ENCODE measurements at regions not wholly inside any gene's neighbourhood (a gene's known extent, or its start where the extent isn't known, plus 50 kb on each side); places are given as distances from the start of the nearest gene placed in this dataset.
"Not testable (repeated sequence)": the region's sequence is repeated elsewhere in the genome, so short reads cannot be mapped to it uniquely, and the experiment has no call there.

DNA sequence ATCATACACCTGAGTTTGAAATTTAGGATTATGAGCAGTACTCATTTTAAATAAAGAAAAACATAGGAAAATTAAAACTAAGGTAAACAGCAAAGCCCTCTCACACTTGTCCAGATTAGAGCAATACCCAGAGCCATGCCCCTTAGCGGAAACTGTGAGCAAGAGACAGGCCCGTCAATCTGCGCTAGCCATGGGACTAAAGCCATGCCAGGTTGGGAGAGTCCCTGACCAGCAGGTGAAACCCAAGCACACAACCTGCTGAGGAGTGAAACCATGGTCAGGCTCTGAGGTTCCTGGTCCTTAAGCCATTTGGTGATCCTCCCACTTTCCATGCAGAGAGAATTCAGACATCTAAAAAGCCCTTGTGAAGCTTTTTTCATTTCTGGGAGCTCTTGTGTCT, 494.3 kb downstream of the STK39 start:
- ChIA-PET POLR2A (no interaction called here), CTCF (no interaction called here)
- Histone ChIP-seq H3K27me3 (replicated peaks in 2 of 5; ENCODE audit: control insufficient read depth in 4 of 5, insufficient read depth in 5 of 5, low read length in 4 of 5) (no peaks in the 10 kb centered on the region), H3K4me3 (ENCODE audit: control insufficient read depth in 1 of 7, extremely low read depth in 1 of 7, insufficient read depth in 4 of 7, low read depth in 2 of 7, low read length in 6 of 7) (no peak overlapping the region), H3K4me1 (ENCODE audit: control extremely low read depth in 1 of 4, control insufficient read depth in 4 of 4, insufficient read depth in 4 of 4, low read length in 3 of 4) (no peaks in the 10 kb centered on the region), H3K27ac (ENCODE audit: insufficient read depth in 1 of 2, low read depth in 1 of 2, low read length in 2 of 2, poor library complexity in 1 of 2, severe bottlenecking in 2 of 2) (no peak overlapping the region), H3K36me3 (ENCODE audit: control insufficient read depth in 4 of 4, insufficient read depth in 4 of 4, low read length in 3 of 4) (no peaks in the 10 kb centered on the region), H3K9me3 (ENCODE audit: control extremely low read depth in 1 of 5, control insufficient read depth in 4 of 5, insufficient read depth in 2 of 5, low read depth in 1 of 5, low read length in 4 of 5) (no peaks in the 10 kb centered on the region)
- WGBS (ENCODE audit: insufficient coverage) = 95% methylated on average over 3 of the region's 3 CpGs
- no peak for DNase-seq

DNA sequence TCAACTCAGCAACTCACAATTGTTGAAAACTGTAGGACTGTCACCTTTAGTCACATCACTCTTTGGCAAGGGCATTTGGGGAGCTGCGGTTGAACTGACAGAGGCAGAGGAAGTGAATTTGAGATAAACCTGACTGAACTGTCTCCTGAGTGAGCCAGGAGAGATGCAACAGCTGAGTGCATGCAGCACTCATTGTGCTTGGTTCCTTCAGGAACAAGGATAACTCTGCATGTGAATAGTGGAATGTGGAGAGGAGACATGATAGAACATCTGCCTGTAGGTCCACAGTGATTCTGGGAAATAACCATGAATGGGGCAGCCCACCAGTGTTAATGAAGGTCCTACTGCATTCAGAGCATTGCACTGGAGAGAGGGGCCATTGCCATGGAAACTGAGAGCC, 494.7 kb downstream of the STK39 start:
- ChIA-PET CTCF (no interaction called here), POLR2A (no interaction called here)
- 62% methylated on average over 1 of the region's 1 CpG for WGBS (ENCODE audit: insufficient coverage)
- Histone ChIP-seq H3K4me1 (ENCODE audit: control extremely low read depth in 1 of 4, control insufficient read depth in 4 of 4, insufficient read depth in 4 of 4, low read length in 3 of 4) (no peaks in the 10 kb centered on the region), H3K27me3 (replicated peaks in 2 of 5; ENCODE audit: control insufficient read depth in 4 of 5, insufficient read depth in 5 of 5, low read length in 4 of 5) (no peaks in the 10 kb centered on the region), H3K36me3 (ENCODE audit: control insufficient read depth in 4 of 4, insufficient read depth in 4 of 4, low read length in 3 of 4) (no peaks in the 10 kb centered on the region), H3K4me3 (ENCODE audit: control insufficient read depth in 1 of 7, extremely low read depth in 1 of 7, insufficient read depth in 4 of 7, low read depth in 2 of 7, low read length in 6 of 7) (no peak overlapping the region), H3K9me3 (ENCODE audit: control extremely low read depth in 1 of 5, control insufficient read depth in 4 of 5, insufficient read depth in 2 of 5, low read depth in 1 of 5, low read length in 4 of 5) (no peaks in the 10 kb centered on the region), H3K27ac (ENCODE audit: insufficient read depth in 1 of 2, low read depth in 1 of 2, low read length in 2 of 2, poor library complexity in 1 of 2, severe bottlenecking in 2 of 2) (no peak overlapping the region)
- DNase-seq = no peak

DNA sequence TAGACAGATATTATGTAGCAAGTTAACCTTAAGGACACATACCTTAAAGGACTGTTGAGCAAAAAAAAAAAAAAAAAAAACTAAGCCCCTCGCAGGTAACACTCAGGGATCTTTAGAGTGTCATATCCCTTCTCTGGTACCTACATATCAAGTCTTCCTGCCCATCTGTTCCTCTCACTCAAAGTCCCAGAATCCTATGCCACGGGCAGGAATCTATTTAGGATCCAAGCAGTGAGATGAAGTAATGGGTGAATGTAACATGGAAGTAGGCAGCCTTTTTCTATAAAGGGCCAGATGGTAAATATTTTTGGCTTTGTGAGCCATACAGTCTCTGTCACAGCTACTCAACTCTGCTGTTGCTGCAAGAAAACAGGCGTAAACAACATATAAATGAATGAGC, 496.7 kb downstream of the STK39 start:
- no peaks in the 10 kb centered on the region for H3K9me3 ChIP-seq (ENCODE audit: control extremely low read depth in 1 of 5, control insufficient read depth in 4 of 5, insufficient read depth in 2 of 5, low read depth in 1 of 5, low read length in 4 of 5)
- no peaks in the 10 kb centered on the region for H3K36me3 ChIP-seq (ENCODE audit: control insufficient read depth in 4 of 4, insufficient read depth in 4 of 4, low read length in 3 of 4)
- no peaks in the 10 kb centered on the region for H3K4me1 ChIP-seq (ENCODE audit: control extremely low read depth in 1 of 4, control insufficient read depth in 4 of 4, insufficient read depth in 4 of 4, low read length in 3 of 4)
- ChIA-PET CTCF (no interaction called here), POLR2A (no interaction called here)
- no peak overlapping the region for H3K4me3 ChIP-seq (ENCODE audit: control insufficient read depth in 1 of 7, extremely low read depth in 1 of 7, insufficient read depth in 4 of 7, low read depth in 2 of 7, low read length in 6 of 7)
- H3K27me3 ChIP-seq (replicated peaks in 2 of 5; ENCODE audit: control insufficient read depth in 4 of 5, insufficient read depth in 5 of 5, low read length in 4 of 5) = no peaks in the 10 kb centered on the region
- no peak for DNase-seq
- WGBS (ENCODE audit: insufficient coverage) = no CpG with 5 or more reads among the region's 3 CpGs
- H3K27ac ChIP-seq (ENCODE audit: insufficient read depth in 1 of 2, low read depth in 1 of 2, low read length in 2 of 2, poor library complexity in 1 of 2, severe bottlenecking in 2 of 2) = no peak overlapping the region

DNA sequence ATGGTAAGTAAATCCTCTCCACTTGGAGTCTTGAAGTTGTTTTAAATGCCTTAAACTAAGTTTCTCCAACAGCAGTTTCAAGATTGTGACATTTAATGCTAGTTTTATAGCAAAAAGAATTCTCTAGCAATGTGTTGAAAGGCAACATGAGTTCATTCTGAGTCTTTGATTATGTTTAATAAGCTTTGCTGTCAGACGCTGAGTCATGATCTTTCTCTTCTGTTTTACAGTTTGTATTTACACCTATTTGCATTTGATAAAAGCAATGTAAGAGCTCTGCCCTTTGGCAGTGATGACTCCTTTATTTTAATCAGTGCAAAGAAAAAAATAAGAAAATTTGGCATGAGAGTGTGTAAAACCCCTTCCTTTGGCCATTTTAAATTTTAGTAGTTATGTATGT, 497.7 kb downstream of the STK39 start:
- H3K4me3 ChIP-seq (ENCODE audit: control insufficient read depth in 1 of 7, extremely low read depth in 1 of 7, insufficient read depth in 4 of 7, low read depth in 2 of 7, low read length in 6 of 7) = no peak overlapping the region
- no peaks in the 10 kb centered on the region for H3K9me3 ChIP-seq (ENCODE audit: control extremely low read depth in 1 of 5, control insufficient read depth in 4 of 5, insufficient read depth in 2 of 5, low read depth in 1 of 5, low read length in 4 of 5)
- no CpG with 5 or more reads among the region's 1 CpG for WGBS (ENCODE audit: insufficient coverage)
- no peaks in the 10 kb centered on the region for H3K4me1 ChIP-seq (ENCODE audit: control extremely low read depth in 1 of 4, control insufficient read depth in 4 of 4, insufficient read depth in 4 of 4, low read length in 3 of 4)
- no peak for DNase-seq
- no peaks in the 10 kb centered on the region for H3K36me3 ChIP-seq (ENCODE audit: control insufficient read depth in 4 of 4, insufficient read depth in 4 of 4, low read length in 3 of 4)
- POLR2A ChIA-PET = no interaction called here
- no peak overlapping the region for H3K27ac ChIP-seq (ENCODE audit: insufficient read depth in 1 of 2, low read depth in 1 of 2, low read length in 2 of 2, poor library complexity in 1 of 2, severe bottlenecking in 2 of 2)
- CTCF ChIA-PET = no interaction called here
- H3K27me3 ChIP-seq (replicated peaks in 2 of 5; ENCODE audit: control insufficient read depth in 4 of 5, insufficient read depth in 5 of 5, low read length in 4 of 5) = no peaks in the 10 kb centered on the region

DNA sequence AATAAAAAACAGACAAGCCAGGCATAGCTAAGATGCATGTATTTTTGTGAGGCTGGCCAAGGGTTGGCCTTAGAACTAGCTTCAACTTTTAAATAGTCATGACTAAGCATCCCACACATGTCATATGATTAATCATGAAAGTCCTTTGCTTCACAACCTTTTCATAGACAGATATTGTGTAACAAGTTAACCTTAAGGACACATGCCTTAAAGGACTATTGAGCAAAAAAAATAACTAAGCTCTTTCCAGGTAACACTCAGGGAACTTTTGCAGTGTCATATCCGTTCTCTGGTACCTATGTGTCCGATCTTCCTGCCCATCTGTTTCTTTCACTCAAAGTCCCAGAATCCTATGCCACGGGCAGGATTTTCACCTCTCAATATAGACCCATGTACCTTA, 498.4 kb downstream of the STK39 start:
- H3K27ac ChIP-seq (ENCODE audit: insufficient read depth in 1 of 2, low read depth in 1 of 2, low read length in 2 of 2, poor library complexity in 1 of 2, severe bottlenecking in 2 of 2) = no peak overlapping the region
- no peak for DNase-seq
- ChIA-PET CTCF (interaction anchor here (1.3 kb wide), 1 partner anchor 16 kb away, joined by 3 read pairs; no protein-coding TSS in a partner anchor), POLR2A (no interaction called here)
- no peaks in the 10 kb centered on the region for H3K4me1 ChIP-seq (ENCODE audit: control extremely low read depth in 1 of 4, control insufficient read depth in 4 of 4, insufficient read depth in 4 of 4, low read length in 3 of 4)
- H3K27me3 ChIP-seq (replicated peaks in 2 of 5; ENCODE audit: control insufficient read depth in 4 of 5, insufficient read depth in 5 of 5, low read length in 4 of 5) = no peaks in the 10 kb centered on the region
- no peak overlapping the region for H3K4me3 ChIP-seq (ENCODE audit: control insufficient read depth in 1 of 7, extremely low read depth in 1 of 7, insufficient read depth in 4 of 7, low read depth in 2 of 7, low read length in 6 of 7)
- no peaks in the 10 kb centered on the region for H3K9me3 ChIP-seq (ENCODE audit: control extremely low read depth in 1 of 5, control insufficient read depth in 4 of 5, insufficient read depth in 2 of 5, low read depth in 1 of 5, low read length in 4 of 5)
- 100% methylated on average over 3 of the region's 3 CpGs for WGBS (ENCODE audit: insufficient coverage)
- H3K36me3 ChIP-seq (ENCODE audit: control insufficient read depth in 4 of 4, insufficient read depth in 4 of 4, low read length in 3 of 4) = no peaks in the 10 kb centered on the region

DNA sequence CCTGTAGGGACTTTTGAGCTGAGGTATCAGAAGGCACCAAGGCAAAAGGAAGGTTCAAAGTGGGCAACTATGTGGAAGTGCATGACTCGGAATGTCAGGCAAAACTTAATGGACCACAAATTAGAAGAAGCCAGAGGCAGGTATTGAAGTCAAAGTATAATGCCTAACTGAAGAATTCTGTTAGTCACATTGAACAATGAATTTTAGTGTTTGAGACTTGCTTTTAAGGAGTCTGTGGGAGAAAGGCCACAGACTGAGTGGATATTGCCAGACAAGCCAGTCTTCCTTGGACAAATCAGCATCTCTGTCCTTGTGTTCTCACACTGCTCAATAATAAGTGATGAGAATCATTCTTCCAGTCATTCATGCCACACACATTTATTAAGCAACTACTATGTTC, 498.9 kb downstream of the STK39 start:
- ChIA-PET POLR2A (no interaction called here), CTCF (interaction anchor here (1.3 kb wide), 1 partner anchor 16 kb away, joined by 3 read pairs; no protein-coding TSS in a partner anchor)
- Histone ChIP-seq H3K4me1 (ENCODE audit: control extremely low read depth in 1 of 4, control insufficient read depth in 4 of 4, insufficient read depth in 4 of 4, low read length in 3 of 4) (no peaks in the 10 kb centered on the region), H3K36me3 (ENCODE audit: control insufficient read depth in 4 of 4, insufficient read depth in 4 of 4, low read length in 3 of 4) (no peaks in the 10 kb centered on the region), H3K27ac (ENCODE audit: insufficient read depth in 1 of 2, low read depth in 1 of 2, low read length in 2 of 2, poor library complexity in 1 of 2, severe bottlenecking in 2 of 2) (no peak overlapping the region), H3K9me3 (ENCODE audit: control extremely low read depth in 1 of 5, control insufficient read depth in 4 of 5, insufficient read depth in 2 of 5, low read depth in 1 of 5, low read length in 4 of 5) (no peaks in the 10 kb centered on the region), H3K27me3 (replicated peaks in 2 of 5; ENCODE audit: control insufficient read depth in 4 of 5, insufficient read depth in 5 of 5, low read length in 4 of 5) (no peaks in the 10 kb centered on the region), H3K4me3 (ENCODE audit: control insufficient read depth in 1 of 7, extremely low read depth in 1 of 7, insufficient read depth in 4 of 7, low read depth in 2 of 7, low read length in 6 of 7) (no peak overlapping the region)
- WGBS (ENCODE audit: insufficient coverage) = 100% methylated on average over 1 of the region's 1 CpG
- no peak for DNase-seq

DNA sequence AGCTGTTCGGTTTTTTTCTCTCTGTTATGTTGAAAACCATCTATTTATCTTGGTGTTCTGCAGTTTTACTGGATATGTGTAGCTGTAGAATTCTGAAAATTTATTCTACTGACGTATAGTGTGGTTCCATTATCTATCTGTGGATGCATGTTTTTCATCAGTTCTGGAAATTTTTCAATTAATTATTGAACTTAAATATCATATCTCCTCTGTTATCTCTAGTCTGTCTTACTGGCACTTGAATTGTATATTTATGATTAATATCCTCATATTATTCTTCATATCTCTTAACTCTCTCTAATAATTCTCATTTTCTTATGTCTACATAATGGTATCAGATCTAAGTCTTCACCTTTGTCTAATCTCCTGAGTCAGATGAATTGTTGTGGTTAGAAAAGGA, 501.7 kb downstream of the STK39 start:
- Histone ChIP-seq H3K27me3 (replicated peaks in 2 of 5; ENCODE audit: control insufficient read depth in 4 of 5, insufficient read depth in 5 of 5, low read length in 4 of 5) (no peaks in the 10 kb centered on the region), H3K4me3 (ENCODE audit: control insufficient read depth in 1 of 7, extremely low read depth in 1 of 7, insufficient read depth in 4 of 7, low read depth in 2 of 7, low read length in 6 of 7) (no peak overlapping the region), H3K9me3 (ENCODE audit: control extremely low read depth in 1 of 5, control insufficient read depth in 4 of 5, insufficient read depth in 2 of 5, low read depth in 1 of 5, low read length in 4 of 5) (no peaks in the 10 kb centered on the region), H3K36me3 (ENCODE audit: control insufficient read depth in 4 of 4, insufficient read depth in 4 of 4, low read length in 3 of 4) (no peaks in the 10 kb centered on the region), H3K4me1 (ENCODE audit: control extremely low read depth in 1 of 4, control insufficient read depth in 4 of 4, insufficient read depth in 4 of 4, low read length in 3 of 4) (no peaks in the 10 kb centered on the region), H3K27ac (ENCODE audit: insufficient read depth in 1 of 2, low read depth in 1 of 2, low read length in 2 of 2, poor library complexity in 1 of 2, severe bottlenecking in 2 of 2) (no peak overlapping the region)
- ChIA-PET POLR2A (no interaction called here), CTCF (no interaction called here)
- DNase-seq = peak in 1 of 3 donors; percentile 6
- WGBS (ENCODE audit: insufficient coverage) = no CpG with 5 or more reads among the region's 2 CpGs

DNA sequence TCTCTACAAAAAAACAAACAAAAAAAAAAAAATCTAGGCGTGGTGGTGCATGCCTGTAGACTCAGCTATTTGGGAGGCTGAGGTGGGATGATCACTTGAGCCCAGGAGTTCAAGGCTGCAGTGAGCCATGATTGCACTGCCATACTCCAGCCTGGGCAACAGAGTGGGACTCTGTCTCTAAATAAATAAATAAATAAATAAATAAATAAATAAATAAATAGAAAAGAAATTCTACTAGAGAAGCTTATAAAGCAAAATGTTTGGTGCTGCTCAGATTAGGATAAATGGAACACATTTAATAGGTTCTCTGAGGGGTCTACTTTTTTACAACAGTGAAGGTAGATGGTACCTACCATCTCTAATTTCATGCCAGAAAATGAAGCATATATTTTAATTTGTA, 507.5 kb downstream of the STK39 start:
- H3K27ac ChIP-seq (ENCODE audit: insufficient read depth in 1 of 2, low read depth in 1 of 2, low read length in 2 of 2, poor library complexity in 1 of 2, severe bottlenecking in 2 of 2); POLR2A ChIA-PET; H3K36me3 ChIP-seq (ENCODE audit: control insufficient read depth in 4 of 4, insufficient read depth in 4 of 4, low read length in 3 of 4); H3K4me3 ChIP-seq (ENCODE audit: control insufficient read depth in 1 of 7, extremely low read depth in 1 of 7, insufficient read depth in 4 of 7, low read depth in 2 of 7, low read length in 6 of 7); H3K9me3 ChIP-seq (ENCODE audit: control extremely low read depth in 1 of 5, control insufficient read depth in 4 of 5, insufficient read depth in 2 of 5, low read depth in 1 of 5, low read length in 4 of 5); CTCF ChIA-PET; H3K4me1 ChIP-seq (ENCODE audit: control extremely low read depth in 1 of 4, control insufficient read depth in 4 of 4, insufficient read depth in 4 of 4, low read length in 3 of 4); DNase-seq; H3K27me3 ChIP-seq (replicated peaks in 2 of 5; ENCODE audit: control insufficient read depth in 4 of 5, insufficient read depth in 5 of 5, low read length in 4 of 5): not testable (repeated sequence)
- no CpG with 5 or more reads among the region's 1 CpG for WGBS (ENCODE audit: insufficient coverage)
